ENCODE measurements at regions not wholly inside any gene's neighbourhood (a gene's known extent, or its start where the extent isn't known, plus 50 kb on each side); places are given as distances from the start of the nearest gene placed in this dataset.

DNA sequence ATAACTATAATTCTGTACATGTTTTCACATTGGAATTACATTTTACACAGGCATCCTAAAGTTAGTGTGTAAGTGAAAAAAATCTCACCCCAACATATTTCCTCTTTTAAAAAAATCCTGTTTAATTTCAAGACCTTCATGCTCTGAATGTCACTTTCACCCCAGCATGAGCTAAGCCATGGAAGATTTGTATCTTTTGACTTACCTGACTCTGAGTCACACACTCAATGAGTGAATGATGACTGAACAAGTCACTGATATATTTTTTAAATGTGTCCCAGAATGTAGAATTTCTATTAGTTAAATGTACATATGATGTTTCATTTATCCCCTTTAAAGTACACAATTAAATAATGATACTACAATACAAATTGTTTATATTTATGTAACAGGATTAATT is 199.9 kb upstream of the RBMS3 start:
- H3K36me3 Mint-ChIP-seq: no peaks in the 10 kb centered on the region
- no peak overlapping the region for H3K4me3 Mint-ChIP-seq
- ATAC-seq (replicated peaks) (no peak), DNase-seq (no peak)
- peaks cover 3 to 7% of the 10 kb centered on the region in 2 donors for H3K9me3 Mint-ChIP-seq
- no peaks in the 10 kb centered on the region for H3K4me1 Mint-ChIP-seq
- no peak overlapping the region for H3K27ac Mint-ChIP-seq
- no peaks in the 10 kb centered on the region for H3K27me3 Mint-ChIP-seq

DNA sequence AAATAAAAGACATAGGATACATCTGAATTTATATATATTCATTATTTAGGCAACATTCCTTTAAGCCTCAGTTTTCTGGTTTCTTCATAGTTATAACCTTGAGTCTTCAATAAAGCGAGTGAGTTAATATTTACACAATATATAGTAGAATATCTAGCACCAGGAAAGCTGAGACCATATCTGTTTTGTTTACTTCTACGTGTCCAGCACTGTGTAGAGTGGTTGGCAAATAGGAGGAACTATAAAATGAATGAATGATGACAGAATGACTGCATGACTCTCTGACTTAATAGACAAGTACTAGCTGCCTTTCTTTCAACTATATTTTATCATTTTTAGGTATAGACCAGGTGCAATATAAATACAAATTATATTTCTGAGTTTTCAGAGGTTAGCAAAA is 197.8 kb upstream of the RBMS3 start:
- Mint-ChIP-seq H3K4me1 (no peaks in the 10 kb centered on the region), H3K9me3 (peaks cover 3 to 7% of the 10 kb centered on the region in 2 donors), H3K27ac (no peak overlapping the region), H3K4me3 (no peak overlapping the region), H3K27me3 (no peaks in the 10 kb centered on the region), H3K36me3 (no peaks in the 10 kb centered on the region)
- no peak for ATAC-seq (replicated peaks)
- DNase-seq: no peak

DNA sequence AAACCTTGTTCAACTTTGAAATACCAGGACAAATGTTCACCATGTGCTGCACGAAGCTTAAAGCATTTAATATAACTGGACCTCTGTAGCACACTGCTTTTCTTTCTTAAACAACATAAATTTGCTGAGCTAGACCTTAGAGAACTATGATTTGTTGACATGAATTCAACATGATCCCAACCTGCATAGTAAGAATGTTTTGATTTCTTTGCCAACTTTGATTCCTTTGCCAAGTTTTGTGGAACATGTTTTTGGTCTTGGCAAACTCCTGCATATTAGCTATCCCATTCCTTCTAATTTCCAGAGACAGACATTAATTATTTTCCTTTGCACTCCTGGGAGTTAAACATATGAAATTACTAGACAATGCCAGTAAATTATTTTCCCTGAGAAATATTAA is 197.2 kb upstream of the RBMS3 start:
- ATAC-seq (replicated peaks): no peak

DNA sequence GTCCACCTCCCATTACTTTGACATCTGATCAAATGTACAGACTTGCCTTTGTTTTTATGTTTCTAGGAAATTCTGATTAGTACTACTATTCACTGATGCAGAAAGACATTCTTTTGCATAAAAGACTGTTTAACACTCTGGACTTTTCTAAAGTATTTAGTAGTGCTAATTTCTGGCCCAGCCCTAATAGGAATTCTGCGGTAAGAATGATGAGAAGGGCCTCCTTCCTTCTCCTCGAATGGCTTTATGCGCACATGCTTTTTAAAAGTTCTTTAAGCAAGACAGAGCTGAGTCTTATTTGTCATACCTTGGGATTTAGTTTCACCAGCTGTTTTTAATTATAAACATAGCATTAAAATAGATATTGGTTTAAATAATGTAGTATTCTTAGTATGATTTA is 192.3 kb upstream of the RBMS3 start:
- no peaks in the 10 kb centered on the region for H3K36me3 Mint-ChIP-seq
- peaks cover 0 to 5% of the 10 kb centered on the region in 2 donors for H3K4me1 Mint-ChIP-seq
- H3K27ac Mint-ChIP-seq: no peak overlapping the region
- no peak overlapping the region for H3K4me3 Mint-ChIP-seq
- DNase-seq (no peak), ATAC-seq (replicated peaks) (no peak)
- H3K9me3 Mint-ChIP-seq: peaks cover 3 to 5% of the 10 kb centered on the region in 2 donors
- no peaks in the 10 kb centered on the region for H3K27me3 Mint-ChIP-seq

More for the DNA sequence above, 197.2 kb upstream of the RBMS3 start:
- H3K4me1 Mint-ChIP-seq: no peaks in the 10 kb centered on the region
- no peak overlapping the region for H3K27ac Mint-ChIP-seq
- no peak overlapping the region for H3K4me3 Mint-ChIP-seq
- H3K36me3 Mint-ChIP-seq: no peaks in the 10 kb centered on the region
- H3K9me3 Mint-ChIP-seq: peaks cover 3 to 7% of the 10 kb centered on the region in 2 donors
- DNase-seq: no peak
- H3K27me3 Mint-ChIP-seq: no peaks in the 10 kb centered on the region

DNA sequence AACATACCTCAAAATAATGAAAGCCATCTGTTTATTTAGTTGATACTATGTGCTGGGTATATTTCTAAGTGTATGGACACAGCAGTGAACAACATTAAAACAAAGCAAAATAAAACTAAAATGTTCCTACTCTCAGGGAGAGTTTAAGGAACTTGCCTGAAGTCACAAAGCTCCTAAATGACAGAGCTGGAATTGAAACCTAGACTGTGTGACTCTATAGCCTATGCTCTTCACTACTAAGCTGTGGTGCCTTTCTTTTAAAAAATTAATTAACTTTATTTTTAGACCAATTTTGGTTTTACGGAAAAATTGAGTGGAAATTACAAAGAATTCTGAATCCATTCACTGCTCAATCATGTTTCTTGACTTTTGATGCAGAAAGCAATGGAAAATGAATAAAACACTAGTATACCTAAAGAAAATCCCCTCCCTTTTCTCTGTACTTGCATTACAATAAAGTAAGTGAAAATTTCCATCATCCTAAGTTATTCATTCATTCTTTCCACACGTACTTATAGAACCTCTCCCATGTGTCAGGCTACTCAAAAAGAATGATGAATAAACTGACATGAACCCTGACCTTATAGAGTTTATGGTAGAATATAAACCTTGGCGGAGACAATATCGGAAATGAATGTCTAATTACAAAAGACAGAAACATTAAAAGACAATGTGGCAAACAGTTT is 189.8 kb upstream of the RBMS3 start:
- Mint-ChIP-seq H3K36me3 (no peaks in the 10 kb centered on the region), H3K27me3 (no peaks in the 10 kb centered on the region), H3K9me3 (peaks cover 2 to 3% of the 10 kb centered on the region in 2 donors), H3K4me1 (peaks cover 0 to 5% of the 10 kb centered on the region in 2 donors), H3K27ac (no peak overlapping the region), H3K4me3 (no peak overlapping the region)
- DNase-seq (no peak), ATAC-seq (replicated peaks) (peak; percentile 53 to 64)

DNA sequence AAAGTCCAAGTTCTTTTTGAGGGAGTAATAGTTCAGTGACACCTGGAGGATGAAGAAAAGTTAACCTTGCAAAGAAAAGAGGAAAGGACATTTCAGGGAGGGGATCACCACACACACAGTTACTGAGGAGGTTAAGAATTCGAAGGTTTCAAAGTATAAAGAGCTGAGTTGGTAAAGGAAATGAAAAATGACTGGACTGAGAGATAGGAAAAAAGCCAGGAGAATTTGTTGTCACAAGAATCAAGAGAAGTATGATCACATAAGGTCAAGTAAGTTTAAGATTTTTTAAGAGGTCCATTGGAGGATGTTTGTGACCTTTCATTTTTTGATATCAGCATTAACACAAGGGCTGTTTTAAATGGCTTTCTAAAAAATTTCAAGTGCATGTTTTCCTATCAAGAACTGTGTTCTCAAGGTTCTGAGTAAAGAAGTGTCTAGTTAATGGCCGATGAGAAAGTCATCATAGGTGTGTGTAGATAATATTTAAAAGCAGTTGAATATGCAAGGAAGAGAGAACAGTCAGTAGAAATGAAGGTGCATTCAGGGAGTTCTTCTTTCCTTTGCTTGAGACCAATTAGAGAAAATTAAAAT is 189.2 kb upstream of the RBMS3 start:
- Mint-ChIP-seq H3K4me1 (peaks cover 0 to 5% of the 10 kb centered on the region in 2 donors), H3K27ac (no peak overlapping the region), H3K36me3 (no peaks in the 10 kb centered on the region), H3K4me3 (no peak overlapping the region), H3K27me3 (no peaks in the 10 kb centered on the region), H3K9me3 (peaks cover 2 to 6% of the 10 kb centered on the region in 2 donors)
- no peak for ATAC-seq (replicated peaks)
- no peak for DNase-seq

DNA sequence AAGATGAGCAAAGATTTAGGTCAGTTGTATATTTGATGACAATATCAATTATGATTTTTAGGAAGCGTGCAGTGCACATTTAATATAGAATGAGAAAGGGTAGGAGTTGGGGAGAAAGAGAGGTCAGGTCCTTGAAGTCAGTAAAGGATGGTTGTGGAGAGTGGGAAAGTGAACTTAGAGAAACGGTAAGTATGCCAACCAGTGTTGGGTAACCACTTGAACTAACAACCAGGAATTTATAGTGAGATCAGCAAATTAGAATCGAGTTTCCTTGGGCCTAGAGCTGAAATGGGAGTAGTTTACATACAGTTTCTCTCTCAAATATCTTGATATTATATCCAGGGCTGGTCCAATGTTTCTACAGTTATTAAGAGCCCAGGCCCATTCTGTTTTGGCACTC is 188.5 kb upstream of the RBMS3 start:
- no peak overlapping the region for H3K27ac Mint-ChIP-seq
- no peak for DNase-seq
- H3K4me1 Mint-ChIP-seq: peaks cover 0 to 5% of the 10 kb centered on the region in 2 donors
- no peaks in the 10 kb centered on the region for H3K27me3 Mint-ChIP-seq
- peaks cover 0 to under 1% of the 10 kb centered on the region in 2 donors for H3K36me3 Mint-ChIP-seq
- H3K9me3 Mint-ChIP-seq: peaks cover 3 to 8% of the 10 kb centered on the region in 2 donors
- no peak for ATAC-seq (replicated peaks)
- H3K4me3 Mint-ChIP-seq: no peak overlapping the region

DNA sequence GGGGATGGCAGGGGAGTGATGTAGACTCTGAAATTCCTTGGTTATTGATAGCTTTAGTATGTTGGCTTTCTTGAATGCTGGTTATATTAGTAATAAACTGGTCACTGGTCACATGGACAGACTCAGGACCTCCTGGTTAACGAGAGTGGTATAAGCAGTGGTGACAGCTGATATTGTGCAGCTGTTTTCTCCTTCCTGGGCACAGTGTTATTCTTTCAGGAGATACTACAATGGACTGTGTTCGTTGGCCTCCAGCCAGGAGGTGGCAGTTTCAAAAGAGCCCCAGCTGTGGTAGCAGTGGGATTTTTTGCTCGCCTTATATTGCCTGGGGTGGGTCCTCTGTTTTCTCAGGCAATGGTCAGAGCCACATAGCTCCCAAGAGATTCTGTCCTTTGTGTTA is 181.6 kb upstream of the RBMS3 start:
- H3K27me3 Mint-ChIP-seq: no peaks in the 10 kb centered on the region
- DNase-seq: no peak
- ATAC-seq (replicated peaks): no peak
- no peak overlapping the region for H3K27ac Mint-ChIP-seq
- H3K9me3 Mint-ChIP-seq: peaks cover 2 to 13% of the 10 kb centered on the region in 2 donors
- H3K4me1 Mint-ChIP-seq: no peaks in the 10 kb centered on the region
- no peak overlapping the region for H3K4me3 Mint-ChIP-seq
- H3K36me3 Mint-ChIP-seq: peaks cover 0 to 5% of the 10 kb centered on the region in 2 donors

DNA sequence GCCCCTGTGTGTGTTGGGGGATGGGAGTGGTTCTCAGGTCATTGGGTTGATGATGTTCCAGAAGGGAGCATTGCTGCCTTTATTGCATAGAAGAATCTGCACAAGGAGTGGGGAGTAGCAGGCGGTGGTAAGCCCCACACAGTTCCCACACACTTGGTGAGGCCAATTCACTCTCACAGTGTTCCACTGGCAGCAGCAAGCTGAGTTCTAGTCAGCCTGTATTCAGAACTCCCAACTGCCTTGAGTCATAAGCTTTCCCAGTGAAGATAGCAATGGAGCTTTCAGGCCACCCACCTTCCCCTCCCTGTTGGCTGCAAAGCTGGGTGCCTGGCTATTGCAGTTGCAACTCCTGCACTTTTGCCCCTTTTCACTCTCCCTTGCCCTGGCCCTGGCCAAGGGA is 181.1 kb upstream of the RBMS3 start:
- DNase-seq (no peak), ATAC-seq (replicated peaks) (no peak)
- Mint-ChIP-seq H3K36me3 (peaks cover 0 to 5% of the 10 kb centered on the region in 2 donors), H3K27me3 (no peaks in the 10 kb centered on the region), H3K4me1 (no peaks in the 10 kb centered on the region), H3K27ac (no peak overlapping the region), H3K9me3 (peaks cover 2 to 13% of the 10 kb centered on the region in 2 donors), H3K4me3 (no peak overlapping the region)

DNA sequence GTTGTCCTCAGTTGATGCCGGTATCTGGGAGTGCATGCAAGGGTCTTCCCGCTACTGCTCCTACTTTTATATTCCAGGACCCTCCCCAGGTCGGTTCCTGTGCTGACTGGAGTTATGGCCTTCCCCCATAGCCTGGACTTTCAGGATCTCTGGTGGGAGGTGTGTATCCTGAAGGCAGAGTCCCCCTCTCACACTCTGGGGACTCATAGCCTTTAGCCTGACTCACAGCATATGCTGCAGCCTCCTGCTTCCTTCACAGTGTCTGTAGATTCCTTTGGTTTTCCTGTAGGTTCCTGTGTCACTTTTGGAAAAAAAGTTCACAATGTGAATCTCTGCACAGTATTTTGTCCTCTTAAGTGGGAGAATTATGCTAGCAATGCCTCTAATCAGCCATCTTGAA is 180.6 kb upstream of the RBMS3 start:
- Mint-ChIP-seq H3K4me3 (no peak overlapping the region), H3K36me3 (peaks cover 0 to 5% of the 10 kb centered on the region in 2 donors), H3K9me3 (peaks cover 2 to 13% of the 10 kb centered on the region in 2 donors), H3K27ac (no peak overlapping the region), H3K27me3 (no peaks in the 10 kb centered on the region), H3K4me1 (no peaks in the 10 kb centered on the region)
- DNase-seq (no peak), ATAC-seq (replicated peaks) (no peak)

DNA sequence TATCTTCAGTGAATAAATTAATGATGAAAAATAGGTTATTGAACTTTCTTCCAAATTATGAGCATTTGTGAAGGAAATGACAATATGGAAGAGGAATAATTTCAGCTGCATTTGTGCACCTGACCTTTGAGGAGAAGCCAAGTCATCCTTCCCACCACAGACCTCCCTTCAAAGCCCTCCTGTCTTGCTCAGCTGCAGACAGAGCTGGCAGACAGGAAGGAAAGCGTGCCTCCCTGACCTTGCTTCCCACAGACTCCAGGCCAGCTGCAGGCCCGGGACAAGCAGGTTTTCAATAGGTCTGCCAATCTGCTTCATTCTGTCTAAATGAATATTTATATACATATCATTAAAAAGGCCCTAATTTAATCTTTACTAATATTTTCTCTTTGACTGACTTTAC is 152.9 kb upstream of the RBMS3 start:
- no peak for ATAC-seq (replicated peaks)
- DNase-seq: no peak
- H3K36me3 Mint-ChIP-seq: no peaks in the 10 kb centered on the region
- H3K4me3 Mint-ChIP-seq: no peak overlapping the region
- peaks cover 0 to 4% of the 10 kb centered on the region in 2 donors for H3K9me3 Mint-ChIP-seq
- no peaks in the 10 kb centered on the region for H3K4me1 Mint-ChIP-seq
- H3K27me3 Mint-ChIP-seq: no peaks in the 10 kb centered on the region
- H3K27ac Mint-ChIP-seq: no peak overlapping the region

DNA sequence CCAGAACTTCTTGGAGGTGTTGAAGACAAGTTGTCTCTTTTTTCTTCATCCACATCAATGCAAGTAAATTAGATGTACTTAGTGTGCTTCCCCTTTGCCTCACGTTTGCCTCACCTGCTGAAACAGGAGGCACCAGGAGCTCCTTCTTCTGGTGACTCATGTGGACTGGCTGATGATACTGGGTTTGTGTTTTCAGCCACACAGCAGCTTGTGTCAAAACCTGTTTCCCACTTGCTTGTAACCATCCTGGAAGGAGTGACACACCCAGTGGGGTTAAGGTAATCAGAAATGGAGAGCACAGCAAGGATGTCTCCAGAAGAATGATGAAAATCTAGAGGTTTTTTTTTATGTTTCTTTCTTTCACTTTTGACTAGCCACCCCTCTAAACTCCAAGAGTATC is 143.3 kb upstream of the RBMS3 start:
- Mint-ChIP-seq H3K4me1 (no peaks in the 10 kb centered on the region), H3K9me3 (no peaks in the 10 kb centered on the region), H3K4me3 (no peak overlapping the region), H3K36me3 (no peaks in the 10 kb centered on the region), H3K27me3 (no peaks in the 10 kb centered on the region), H3K27ac (no peak overlapping the region)
- DNase-seq (no peak), ATAC-seq (replicated peaks) (no peak)

DNA sequence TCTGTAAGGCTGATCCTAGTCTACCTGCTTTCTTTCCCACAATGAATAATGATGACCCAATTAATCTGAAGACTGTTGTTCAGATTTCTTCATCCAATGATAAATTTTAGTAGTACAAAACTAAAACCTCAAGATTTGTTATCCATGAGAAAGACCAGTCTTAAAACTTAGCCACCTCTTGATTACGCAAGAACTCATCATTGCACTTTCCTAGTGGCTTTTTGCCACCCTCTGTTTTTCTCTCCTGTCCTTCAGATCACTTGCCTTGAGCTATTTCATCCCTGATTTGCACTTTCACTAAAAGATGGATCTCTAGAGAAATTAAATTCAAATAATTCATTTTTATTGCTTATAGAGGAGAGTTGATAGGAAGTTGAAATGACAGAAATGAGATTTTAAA is 142.7 kb upstream of the RBMS3 start:
- ATAC-seq (replicated peaks) (no peak), DNase-seq (no peak)
- H3K27ac Mint-ChIP-seq: no peak overlapping the region
- H3K27me3 Mint-ChIP-seq: no peaks in the 10 kb centered on the region
- H3K9me3 Mint-ChIP-seq: no peaks in the 10 kb centered on the region
- no peaks in the 10 kb centered on the region for H3K36me3 Mint-ChIP-seq
- no peak overlapping the region for H3K4me3 Mint-ChIP-seq
- peaks cover 0 to 3% of the 10 kb centered on the region in 2 donors for H3K4me1 Mint-ChIP-seq

DNA sequence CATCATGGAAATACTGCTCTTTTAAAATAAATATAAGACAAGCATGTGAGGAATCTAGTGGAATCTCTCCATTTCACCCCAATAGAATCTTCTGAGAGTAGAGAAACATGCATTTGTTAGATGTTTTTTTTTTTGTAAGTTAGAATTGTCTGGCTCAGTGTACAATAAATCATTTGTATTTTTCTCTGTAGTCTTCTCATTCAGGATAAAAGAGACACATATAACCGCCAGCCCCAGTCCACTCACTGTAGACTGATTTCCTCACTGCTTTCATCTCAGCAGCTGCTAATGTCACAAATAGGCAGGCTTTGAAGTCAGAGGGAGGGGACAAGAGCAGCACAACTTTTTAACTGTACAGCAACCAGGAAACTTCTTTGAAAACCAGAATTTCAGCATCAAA is 140.2 kb upstream of the RBMS3 start:
- Mint-ChIP-seq H3K36me3 (no peaks in the 10 kb centered on the region), H3K4me3 (no peak overlapping the region), H3K9me3 (no peaks in the 10 kb centered on the region), H3K4me1 (peaks cover 2 to 5% of the 10 kb centered on the region in 2 donors), H3K27me3 (no peaks in the 10 kb centered on the region), H3K27ac (no peak overlapping the region)
- ATAC-seq (replicated peaks): no peak
- DNase-seq: no peak

DNA sequence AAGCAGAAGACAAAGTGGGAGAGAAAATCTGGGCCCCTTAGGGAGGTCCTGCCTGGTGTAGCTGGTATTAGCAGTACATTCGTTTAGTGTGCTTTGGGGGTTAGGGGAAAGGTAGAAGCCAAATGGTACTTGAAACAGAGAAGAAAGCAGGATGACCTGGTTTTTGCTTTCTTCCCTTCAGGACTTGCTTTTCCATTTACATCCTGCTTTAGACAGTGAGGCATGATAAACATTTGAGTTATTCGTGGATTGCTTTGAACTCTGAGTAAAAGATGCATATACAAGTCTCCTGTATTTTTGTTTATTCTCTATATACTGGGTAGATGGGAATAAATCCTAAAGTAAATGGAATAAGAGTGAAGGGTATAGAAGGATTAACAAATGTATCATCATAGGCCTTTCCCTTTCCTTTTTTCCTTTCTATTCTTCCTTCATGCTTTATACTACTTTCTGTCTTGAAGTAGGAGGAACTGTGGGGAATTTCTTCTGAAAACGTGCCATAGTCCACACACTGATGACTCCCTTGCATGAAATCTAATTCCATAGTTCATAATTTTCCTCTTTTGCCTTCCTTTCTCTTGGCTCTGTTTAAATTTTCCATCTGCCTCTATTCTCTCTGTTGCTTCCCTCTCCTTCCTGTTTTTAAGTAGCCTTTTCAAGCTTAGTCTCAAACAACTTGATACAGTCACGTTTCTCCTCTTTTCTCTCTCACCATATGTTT is 139.5 kb upstream of the RBMS3 start:
- DNase-seq: no peak

More for the DNA sequence above, 139.5 kb upstream of the RBMS3 start:
- no peaks in the 10 kb centered on the region for H3K27me3 Mint-ChIP-seq
- no peak for ATAC-seq (replicated peaks)
- H3K36me3 Mint-ChIP-seq: no peaks in the 10 kb centered on the region
- H3K4me1 Mint-ChIP-seq: peaks cover 2 to 5% of the 10 kb centered on the region in 2 donors
- H3K27ac Mint-ChIP-seq: no peak overlapping the region
- H3K4me3 Mint-ChIP-seq: no peak overlapping the region
- H3K9me3 Mint-ChIP-seq: no peaks in the 10 kb centered on the region
